Esophagus squamous epithelium (tissue), 4 donors: ENCODE measurements at regions not wholly inside any gene's neighbourhood (a gene's known extent, or its start where the extent isn't known, plus 50 kb on each side); places are given as distances from the start of the nearest gene placed in this dataset.

Source experiments
- CTCF ChIP-seq, 6 experiments: fragments of 450-650 bp in 4 of 6; fragments of 200-600 bp in 2 of 6; sonication (generic) in 2 of 6; IDR thresholded peaks; one replicate each; pipeline ENCODE4 v1.5.1; 2016 to 2019; ENCODE audit warnings: antibody characterized with exemption in 6 of 6, mild to moderate bottlenecking in 4 of 6, moderate library complexity in 4 of 6
- POLR2A ChIP-seq, 4 donors: fragments of 450-650 bp; IDR thresholded peaks; one replicate each; pipeline ENCODE4 v1.6.1; 2017; ENCODE audit warnings: antibody characterized with exemption in 4 of 4, mild to moderate bottlenecking in 4 of 4, moderate library complexity in 3 of 4

- TF ChIP-seq CTCF (IDR thresholded peaks at IDR 0.05) (no peak), POLR2A (IDR thresholded peaks at IDR 0.05) (no peak)
Observed at GRCh38 chr14:51327376-51327775, 87.3 kb downstream of the TMX1 start.
